ENCODE measurements at regions not wholly inside any gene's neighbourhood (a gene's known extent, or its start where the extent isn't known, plus 50 kb on each side); places are given as distances from the start of the nearest gene placed in this dataset.
A peak's percentile ranks its signal among the peaks of the same experiment; 100 is the strongest.

DNA sequence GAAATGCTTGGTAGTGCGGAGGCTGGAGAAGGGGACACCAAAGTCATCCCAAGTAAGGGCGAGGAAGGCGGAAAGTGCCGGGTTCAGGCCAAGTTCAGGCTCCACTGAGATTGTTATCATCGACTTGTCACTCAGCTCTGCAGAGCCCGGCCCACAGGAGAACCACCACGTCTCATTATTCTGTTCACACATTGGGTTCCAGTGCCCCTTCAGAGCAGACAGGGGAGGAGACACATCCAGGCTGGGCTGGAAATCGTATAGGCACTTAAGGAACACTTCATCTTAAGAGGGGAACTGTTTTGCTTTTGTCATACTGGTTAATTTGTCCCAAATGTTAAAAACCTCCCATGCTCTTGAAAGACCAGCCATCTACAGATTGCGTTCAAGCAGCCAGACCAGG is 118.3 kb upstream of the ADAMTS18 start:
- DNase-seq (ENCODE audit: low read depth): no peak

DNA sequence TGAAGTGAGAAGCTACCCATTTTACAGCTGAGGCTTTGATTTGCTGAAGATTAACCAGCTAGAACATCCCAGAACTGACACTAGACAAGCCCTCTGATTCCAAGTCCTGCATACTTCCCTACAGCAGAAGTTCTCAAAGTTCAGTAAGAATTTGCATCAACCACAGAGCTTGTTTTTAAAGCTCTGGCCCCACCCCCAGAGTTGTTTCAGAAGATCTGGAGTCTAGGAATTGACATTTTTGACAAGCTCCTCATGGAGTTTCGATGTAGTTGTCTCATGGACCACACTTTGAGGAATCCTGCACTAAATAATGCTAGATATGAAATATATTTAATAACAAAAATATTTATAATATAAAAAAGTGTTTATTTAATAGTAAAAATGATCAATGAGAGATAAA is 120.3 kb upstream of the ADAMTS18 start:
- DNase-seq (ENCODE audit: low read depth): no peak

DNA sequence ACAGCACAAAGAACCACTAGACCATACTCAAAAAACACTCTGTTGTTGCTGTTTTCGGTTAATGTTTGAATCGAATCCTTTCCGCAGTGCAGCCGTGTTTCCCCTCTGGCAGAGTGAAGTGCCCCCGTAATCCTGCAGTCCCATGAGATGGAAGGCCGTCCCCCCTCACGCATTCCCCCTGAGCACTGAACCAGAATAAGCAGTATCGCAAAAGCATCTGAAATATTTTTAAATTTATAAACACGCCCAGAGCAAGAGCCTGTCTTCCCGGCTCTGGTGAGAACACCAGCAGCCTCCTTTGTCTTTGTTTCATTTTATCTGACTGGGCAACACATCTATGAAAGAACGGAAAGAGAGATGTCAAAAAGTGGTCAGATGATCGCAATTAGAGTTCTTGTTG is 121.0 kb upstream of the ADAMTS18 start:
- DNase-seq (ENCODE audit: low read depth): peak; percentile 21

- DNase-seq (ENCODE audit: low read depth): peak; percentile 32
Observed at GRCh38 chr16:77556201-77556873, 121.5 kb upstream of the ADAMTS18 start.

DNA sequence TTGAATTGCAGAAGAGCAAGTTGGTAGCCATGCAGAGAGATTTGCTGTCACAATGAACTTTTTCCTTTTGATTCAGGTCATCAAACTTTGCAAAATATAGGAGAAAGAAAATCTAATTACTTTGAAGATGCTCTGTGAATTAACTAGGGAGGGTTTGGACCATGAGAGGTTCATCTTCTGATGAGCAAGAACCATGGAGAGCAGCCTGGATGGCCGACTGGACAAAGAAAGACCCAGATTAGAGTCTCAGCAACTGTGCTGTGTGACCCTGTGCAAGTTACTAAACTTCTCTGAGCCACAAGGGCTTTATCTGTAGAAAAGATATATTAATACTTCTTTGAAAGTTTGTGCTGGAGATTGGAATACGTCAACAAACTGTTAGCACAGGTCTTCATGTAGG is 122.6 kb upstream of the ADAMTS18 start:
- no peak for DNase-seq (ENCODE audit: low read depth)

- DNase-seq (ENCODE audit: low read depth): peak; percentile 64
Observed at GRCh38 chr16:77558786-77559185, 124.0 kb upstream of the ADAMTS18 start.

DNA sequence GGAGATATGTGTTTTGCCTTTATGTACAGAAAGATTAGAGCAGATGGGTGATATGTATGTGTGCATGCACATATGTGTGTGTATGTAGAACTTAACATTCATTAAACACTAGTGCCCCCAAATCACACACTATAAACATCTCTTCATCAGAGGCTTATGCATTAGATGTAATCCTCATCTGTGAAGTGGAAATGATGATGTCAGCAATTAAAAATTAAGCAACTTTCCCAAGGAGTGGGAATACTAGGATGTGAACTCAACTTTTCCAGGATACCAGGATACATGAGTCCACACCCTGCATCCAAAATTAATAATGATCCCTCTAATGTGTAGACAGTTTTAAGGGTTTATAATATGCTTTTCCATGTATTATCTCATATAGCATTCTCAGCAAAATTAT is 127.7 kb upstream of the ADAMTS18 start:
- DNase-seq (ENCODE audit: low read depth): no peak

DNA sequence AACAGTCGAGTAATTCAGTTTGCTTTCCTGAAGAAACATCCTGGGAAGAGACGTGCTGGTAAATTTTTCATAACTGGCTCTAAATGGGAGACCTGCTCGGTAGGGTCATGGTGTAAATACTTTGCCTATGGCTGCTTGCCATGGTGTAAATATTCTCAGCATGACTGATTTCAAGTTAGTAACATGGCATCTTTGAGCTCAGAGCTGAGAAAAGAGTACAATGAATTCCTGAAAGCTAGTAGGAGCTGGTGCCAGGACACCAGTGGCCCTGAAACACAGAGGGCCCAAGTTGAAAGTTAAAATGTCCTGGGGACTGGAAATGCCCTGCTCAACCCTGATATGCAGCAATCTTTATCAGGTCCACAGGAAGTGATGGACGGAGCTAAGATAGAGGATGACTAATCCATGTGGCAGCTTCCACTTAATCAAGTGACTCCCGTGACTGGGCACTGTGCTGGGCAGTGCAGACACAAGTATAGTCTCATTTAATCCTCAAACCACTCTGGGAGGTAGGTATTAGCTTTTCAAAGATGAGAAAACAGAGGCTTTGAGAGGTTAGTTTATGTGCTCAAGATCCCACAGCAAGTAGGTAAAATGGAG is 130.1 kb upstream of the ADAMTS18 start:
- peak; percentile 56 for DNase-seq (ENCODE audit: low read depth)

DNA sequence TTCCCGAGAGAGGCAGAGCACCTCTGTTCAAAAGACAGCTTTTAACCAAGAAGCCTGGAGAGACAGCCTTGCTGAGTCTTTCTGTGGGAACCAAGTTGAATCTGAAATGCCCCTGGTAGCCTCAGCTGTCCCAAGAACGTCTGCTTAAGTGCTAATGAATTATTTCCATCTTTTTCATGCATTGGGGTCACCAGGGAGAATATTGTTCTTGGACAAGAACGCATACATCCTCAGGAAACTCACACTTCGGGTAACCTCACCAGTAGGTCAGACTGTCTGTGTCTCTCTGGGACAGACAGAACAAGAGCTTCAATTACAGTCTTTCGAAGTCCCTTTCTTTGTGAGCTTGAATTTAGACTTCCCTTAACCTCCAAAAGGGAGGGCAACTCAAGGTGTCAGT is 134.6 kb upstream of the ADAMTS18 start:
- DNase-seq (ENCODE audit: low read depth): no peak

- DNase-seq (ENCODE audit: low read depth): no peak
Observed at GRCh38 chr16:77570574-77570973, 135.7 kb upstream of the ADAMTS18 start.

DNA sequence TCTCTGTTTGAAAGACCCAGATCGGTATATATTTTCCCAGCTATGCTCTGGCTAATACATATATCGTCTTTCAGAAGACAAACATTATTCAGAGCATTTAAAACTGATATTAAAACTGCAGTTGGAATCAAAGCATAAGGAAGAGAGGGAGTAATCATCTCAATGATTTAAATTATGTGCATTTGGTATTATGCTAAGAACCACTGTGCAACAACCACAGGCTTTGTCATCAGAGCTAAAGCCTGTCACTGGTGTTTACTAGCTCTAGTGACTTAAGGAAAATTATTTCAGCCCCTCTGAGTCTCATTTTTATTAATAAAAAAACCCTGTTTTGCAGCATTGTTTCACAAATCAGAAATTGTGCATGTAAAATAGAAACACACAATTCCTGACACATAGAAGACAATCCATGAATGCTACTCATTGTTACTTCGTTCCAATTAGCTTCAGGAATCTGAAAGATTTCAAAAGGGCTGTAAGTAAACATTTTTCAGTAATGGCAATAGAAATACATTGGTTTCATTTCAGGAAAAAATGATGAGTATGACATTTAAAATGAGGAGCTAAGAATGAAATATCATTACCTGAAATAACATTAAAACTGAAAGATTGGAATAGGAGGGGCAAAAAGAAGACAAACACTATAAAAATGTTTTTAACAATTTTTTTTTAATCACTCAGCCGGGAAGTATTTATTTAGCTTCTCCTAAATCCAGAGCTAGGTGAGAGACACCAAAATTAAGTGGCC is 136.5 kb upstream of the ADAMTS18 start:
- DNase-seq (ENCODE audit: low read depth): no peak

DNA sequence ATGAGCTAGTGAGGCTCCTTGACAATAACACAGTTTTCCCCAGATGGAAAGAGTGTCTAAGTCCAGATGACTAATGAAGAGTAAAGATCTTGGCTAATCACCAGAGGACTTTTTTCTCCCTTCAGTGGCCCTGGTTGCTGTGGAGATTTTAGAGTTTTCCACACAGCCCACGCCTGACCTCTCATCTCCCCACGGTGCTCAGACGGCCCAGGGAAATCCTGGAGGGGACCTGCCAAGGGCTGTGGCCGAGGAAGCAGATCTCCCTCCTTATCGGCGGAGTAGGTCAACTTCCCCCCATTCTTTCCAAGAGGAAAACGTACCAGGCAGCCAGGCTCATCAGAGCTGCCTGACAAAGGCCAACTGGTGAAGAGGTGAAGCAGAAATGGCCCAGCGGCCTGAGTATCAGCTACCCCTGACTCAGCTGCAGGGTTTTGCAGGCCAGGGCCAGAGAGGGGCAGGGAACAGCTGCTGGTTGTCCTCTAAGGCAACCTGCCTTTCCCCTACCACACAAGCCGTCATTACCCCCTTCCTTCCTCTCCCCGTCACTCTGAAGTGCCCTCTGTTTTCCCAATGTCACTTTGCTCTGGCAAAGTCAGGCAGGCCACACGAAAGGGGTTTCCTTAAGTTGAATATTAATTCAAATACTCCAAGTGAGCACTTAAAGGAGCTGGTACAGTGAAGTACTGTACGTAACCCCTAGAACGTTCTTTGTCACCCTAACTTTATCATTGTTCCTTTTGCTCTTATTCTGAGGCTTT is 140.2 kb upstream of the ADAMTS18 start:
- peak; percentile 29 for DNase-seq (ENCODE audit: low read depth)

DNA sequence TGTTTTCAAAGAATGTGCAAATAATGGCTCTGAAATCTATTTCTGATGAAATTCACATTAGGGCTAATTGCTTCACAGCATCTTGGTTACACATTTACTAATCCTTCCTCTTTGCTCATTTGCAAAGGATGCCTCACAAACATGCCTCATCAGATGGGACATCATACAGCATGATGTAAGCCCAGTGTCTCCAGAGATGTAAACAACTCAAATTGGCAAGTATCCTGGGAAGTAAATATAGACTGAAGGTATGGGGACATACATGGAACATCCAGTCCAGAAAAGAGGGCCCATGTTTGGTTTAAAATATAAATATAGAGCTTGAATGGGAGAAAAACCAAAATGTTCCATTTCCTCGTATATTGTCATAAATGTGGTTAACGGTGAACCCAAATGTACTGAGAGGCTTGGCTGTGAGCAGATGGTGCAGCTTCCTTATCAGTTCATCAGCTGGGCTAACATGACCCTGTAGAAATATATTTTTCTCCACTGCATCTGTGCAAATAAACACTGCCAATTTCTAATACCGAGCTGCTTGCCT is 142.9 kb upstream of the NUDT7 start:
- DNase-seq (ENCODE audit: low read depth): peak; percentile 79

DNA sequence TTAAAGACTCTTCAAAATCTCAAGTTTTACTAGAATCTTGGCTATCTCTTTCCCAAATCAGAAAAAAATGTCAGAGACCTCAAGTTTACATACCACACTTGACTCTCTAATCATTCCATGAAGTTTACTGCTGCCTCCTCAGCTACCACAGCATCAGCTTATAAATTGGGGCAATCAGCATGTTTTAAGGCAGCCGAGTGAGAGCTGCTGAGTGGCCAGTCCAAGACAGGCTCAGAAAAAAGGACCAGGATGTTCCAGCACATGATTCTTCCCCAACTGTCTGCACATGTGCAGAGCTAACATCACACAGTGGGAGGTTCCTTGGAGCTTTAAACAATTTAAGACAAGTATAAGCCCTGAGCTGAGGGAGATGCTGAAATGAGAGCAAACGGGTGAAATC is 140.6 kb upstream of the NUDT7 start:
- peak; percentile 57 for DNase-seq (ENCODE audit: low read depth)

GRCh38 chr16:77584205-77584859 is 138.0 kb upstream of the NUDT7 start:
- peak; percentile 59 for DNase-seq (ENCODE audit: low read depth)

GRCh38 chr16:77585379-77586251 is 136.7 kb upstream of the NUDT7 start:
- no peak for DNase-seq (ENCODE audit: low read depth)

- no peak for DNase-seq (ENCODE audit: low read depth)
Observed at GRCh38 chr16:77588389-77588788, 133.9 kb upstream of the NUDT7 start.

GRCh38 chr16:77589071-77589765 is 133.1 kb upstream of the NUDT7 start:
- DNase-seq (ENCODE audit: low read depth): peak; percentile 51

DNA sequence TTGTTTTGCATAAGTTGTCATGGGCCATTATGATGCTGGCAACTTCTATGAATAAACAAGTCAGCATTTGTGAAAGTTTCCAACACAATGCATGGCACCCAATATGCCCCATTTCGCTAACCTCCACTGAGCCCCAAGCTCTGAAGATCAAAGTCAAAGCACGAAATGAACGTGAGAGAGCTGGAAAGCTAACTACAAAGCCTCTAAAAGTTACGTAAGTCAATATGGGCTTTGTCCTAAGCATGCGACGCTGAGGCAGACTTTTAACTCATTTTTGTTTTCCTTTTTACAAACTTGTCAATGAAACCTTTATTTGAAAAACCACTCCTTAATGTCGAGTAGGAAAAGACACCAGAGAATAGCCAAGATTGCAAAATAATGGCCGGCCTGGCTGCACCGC is 131.6 kb upstream of the NUDT7 start:
- DNase-seq (ENCODE audit: low read depth): no peak

DNA sequence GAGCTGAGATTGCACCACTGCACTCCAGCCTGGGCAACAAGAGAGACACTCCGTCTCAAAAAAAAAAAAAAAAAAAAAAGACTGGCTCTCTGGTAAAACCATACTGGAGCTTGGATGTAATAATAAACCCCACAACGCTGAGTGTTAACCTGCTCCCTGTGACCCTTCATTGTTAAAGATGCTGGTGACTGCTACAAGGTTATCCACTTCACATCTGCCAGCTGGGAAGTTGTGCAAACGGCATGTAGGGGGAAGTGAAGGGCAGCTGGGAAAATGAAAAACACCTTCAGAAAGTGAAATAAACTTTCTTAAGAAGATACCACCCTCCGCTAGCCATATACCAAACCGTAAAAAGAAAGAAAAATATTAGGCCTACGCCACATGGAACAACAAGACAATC is 131.0 kb upstream of the NUDT7 start:
- DNase-seq (ENCODE audit: low read depth): no peak

Measured in fibroblast of gingiva (primary cell).